Stimulated activated memory B cell treated with anti-CD40 and anti-IgM and Interleukin-4, amounts not matched to agents 10 μg/mL and 1 μg/mL and 100 μg/mL, for 72 hours (primary cell): ENCODE measurements at regions not wholly inside any gene's neighbourhood (a gene's known extent, or its start where the extent isn't known, plus 50 kb on each side); places are given as distances from the start of the nearest gene placed in this dataset.

Experiments
- ATAC-seq: fragments of 150-1000 bp; cut with Tn5 transposase; 2 replicates; pipeline ENCODE4 v1.10.0; 2021
- H3K27ac Mint-ChIP-seq: one replicate; pipeline ENCODE4 v1.8.0; 2022; ENCODE audit warnings: mild to moderate bottlenecking, mixed read lengths
- H3K27me3 Mint-ChIP-seq: one replicate; pipeline ENCODE4 v1.8.0; 2022; ENCODE audit warnings: mixed read lengths
- H3K36me3 Mint-ChIP-seq: one replicate; pipeline ENCODE4 v1.8.0; 2022; ENCODE audit warnings: mixed read lengths
- H3K4me1 Mint-ChIP-seq: one replicate; pipeline ENCODE4 v1.8.0; 2022; ENCODE audit warnings: mixed read lengths
- H3K4me3 Mint-ChIP-seq: one replicate; pipeline ENCODE4 v1.8.0; 2022; ENCODE audit warnings: mild to moderate bottlenecking, moderate library complexity, mixed read lengths
- H3K9me3 Mint-ChIP-seq: one replicate; pipeline ENCODE4 v1.8.0; 2022; ENCODE audit warnings: mixed read lengths

GRCh38 chr18:40987581-40987980, 967.5 kb upstream of the PIK3C3 start:
- Mint-ChIP-seq H3K27me3 (no peaks in the 10 kb centered on the region), H3K36me3 (no peaks in the 10 kb centered on the region), H3K4me1 (no peaks in the 10 kb centered on the region), H3K27ac (no peak overlapping the region), H3K9me3 (peaks cover 8% of the 10 kb centered on the region), H3K4me3 (no peak overlapping the region)
- ATAC-seq, result no peak

DNA sequence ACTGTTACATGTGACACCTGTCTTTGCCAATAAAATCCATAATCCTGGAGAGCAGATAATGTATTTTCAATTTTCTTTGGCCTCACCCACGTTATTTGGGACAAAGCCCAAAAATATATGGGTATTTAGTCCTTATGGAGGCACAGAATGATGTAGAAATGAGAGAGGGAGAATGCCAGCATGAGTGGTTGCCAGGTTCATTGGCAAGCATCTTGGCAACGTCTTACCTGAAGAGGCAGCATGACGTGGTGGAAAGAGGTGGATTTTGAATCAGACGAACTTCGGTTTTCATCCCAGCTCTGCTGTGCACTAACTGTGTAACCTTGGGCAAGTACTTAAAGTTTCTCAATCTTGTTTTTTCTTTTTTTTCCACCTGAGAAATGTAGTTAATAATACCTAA, 969.6 kb upstream of the PIK3C3 start:
- Mint-ChIP-seq H3K9me3 (peaks cover 6% of the 10 kb centered on the region), H3K4me3 (no peak overlapping the region), H3K27me3 (no peaks in the 10 kb centered on the region), H3K4me1 (no peaks in the 10 kb centered on the region), H3K27ac (no peak overlapping the region), H3K36me3 (no peaks in the 10 kb centered on the region)
- ATAC-seq, result no peak

GRCh38 chr18:40984856-40985255, 970.2 kb upstream of the PIK3C3 start:
- no peak for ATAC-seq
- Mint-ChIP-seq H3K27me3 (no peaks in the 10 kb centered on the region), H3K4me3 (no peak overlapping the region), H3K36me3 (no peaks in the 10 kb centered on the region), H3K4me1 (no peaks in the 10 kb centered on the region), H3K9me3 (peaks cover 3% of the 10 kb centered on the region), H3K27ac (no peak overlapping the region)

DNA sequence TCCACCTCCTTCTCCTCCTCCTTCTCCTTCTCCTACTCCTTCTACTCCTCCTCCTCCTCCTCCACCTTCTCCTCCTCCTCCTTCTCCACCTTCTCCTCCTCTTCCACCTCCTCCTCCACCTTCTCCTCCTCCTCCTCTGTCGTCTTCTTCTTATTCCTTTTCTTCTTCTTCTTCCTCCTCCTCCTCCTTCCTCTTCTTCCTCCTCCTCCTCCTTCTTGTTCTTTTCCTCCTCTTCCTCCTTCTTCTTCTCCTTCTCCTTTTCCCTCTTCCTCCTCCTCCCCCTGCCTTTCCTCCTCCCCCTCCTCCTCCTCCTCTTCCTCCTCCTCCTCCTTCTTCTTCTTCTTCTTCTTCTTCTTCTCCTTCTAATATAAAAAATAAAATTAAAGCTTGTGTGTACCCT, 971.2 kb upstream of the PIK3C3 start:
- peaks cover 3% of the 10 kb centered on the region for H3K9me3 Mint-ChIP-seq
- ATAC-seq, result no peak

DNA sequence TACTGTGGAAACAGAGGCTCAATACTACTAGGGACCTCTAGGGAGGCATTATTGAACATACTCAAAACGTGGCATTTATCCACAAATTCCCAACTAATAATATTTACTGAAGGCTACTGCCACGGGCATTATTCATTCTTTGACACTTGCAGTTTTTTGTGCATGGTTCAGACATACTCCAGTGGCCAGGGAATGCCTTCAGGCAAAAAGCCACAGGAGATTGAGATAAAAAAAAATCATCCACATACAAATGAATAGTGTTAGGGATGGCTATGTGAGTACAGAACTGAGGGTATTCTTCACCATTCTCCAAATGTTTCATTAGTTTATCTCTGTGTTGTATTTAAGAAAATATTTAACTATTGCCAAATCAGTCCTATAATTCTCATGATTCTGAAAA, 974.9 kb upstream of the PIK3C3 start:
- no peak for ATAC-seq
- Mint-ChIP-seq H3K9me3 (no peaks in the 10 kb centered on the region), H3K36me3 (no peaks in the 10 kb centered on the region), H3K4me1 (no peaks in the 10 kb centered on the region), H3K27ac (no peak overlapping the region), H3K27me3 (no peaks in the 10 kb centered on the region), H3K4me3 (no peak overlapping the region)

More for the DNA sequence above, 971.2 kb upstream of the PIK3C3 start:
- no peaks in the 10 kb centered on the region for H3K4me1 Mint-ChIP-seq
- no peaks in the 10 kb centered on the region for H3K27me3 Mint-ChIP-seq
- H3K36me3 Mint-ChIP-seq, result no peaks in the 10 kb centered on the region
- no peak overlapping the region for H3K4me3 Mint-ChIP-seq
- H3K27ac Mint-ChIP-seq, result no peak overlapping the region

DNA sequence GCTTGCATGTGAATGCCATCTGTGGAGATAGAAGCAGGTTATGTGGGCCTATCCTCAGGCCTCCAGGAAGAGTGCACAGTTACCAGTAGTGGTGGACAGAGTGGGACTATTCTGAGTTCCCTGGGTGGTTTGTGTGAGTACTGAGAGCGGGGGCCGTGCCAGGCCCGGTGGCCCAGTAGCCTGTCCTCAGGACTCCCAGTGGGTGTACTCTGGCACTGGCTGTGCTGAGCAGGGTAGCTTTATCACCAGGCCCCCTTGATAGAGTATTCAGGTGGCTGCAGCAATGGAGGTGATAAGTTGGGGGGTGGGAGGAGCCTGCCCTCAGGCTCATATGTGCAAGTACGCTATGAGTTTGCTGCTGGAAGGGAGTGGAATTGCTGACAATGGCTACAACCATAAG, 979.0 kb upstream of the PIK3C3 start:
- no peak for ATAC-seq
- Mint-ChIP-seq H3K4me3 (no peak overlapping the region), H3K4me1 (no peaks in the 10 kb centered on the region), H3K27me3 (no peaks in the 10 kb centered on the region), H3K27ac (no peak overlapping the region), H3K36me3 (no peaks in the 10 kb centered on the region), H3K9me3 (peaks cover 3% of the 10 kb centered on the region)

DNA sequence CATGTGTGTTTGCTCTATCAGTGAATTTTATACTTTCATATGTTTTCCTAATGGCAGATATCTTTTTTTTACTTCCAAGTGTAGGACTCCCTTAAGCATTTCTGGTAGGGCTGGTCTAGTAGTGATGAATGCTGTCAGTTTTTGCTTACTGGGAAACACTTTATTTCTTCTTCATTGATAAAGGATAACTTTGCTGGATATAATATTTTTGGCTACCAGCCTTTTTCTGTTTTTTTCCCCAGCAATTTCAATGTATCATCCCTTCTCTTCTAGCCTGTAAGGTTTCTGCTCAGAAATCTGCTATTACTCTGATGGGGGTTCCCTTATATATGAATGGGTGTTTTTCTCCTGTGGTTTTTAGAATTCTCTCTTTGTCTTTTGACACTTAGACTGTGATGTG, 980.6 kb upstream of the PIK3C3 start:
- Mint-ChIP-seq H3K9me3 (peaks cover 5% of the 10 kb centered on the region), H3K4me3 (no peak overlapping the region), H3K27me3 (no peaks in the 10 kb centered on the region), H3K4me1 (no peaks in the 10 kb centered on the region), H3K36me3 (no peaks in the 10 kb centered on the region), H3K27ac (no peak overlapping the region)
- no peak for ATAC-seq

DNA sequence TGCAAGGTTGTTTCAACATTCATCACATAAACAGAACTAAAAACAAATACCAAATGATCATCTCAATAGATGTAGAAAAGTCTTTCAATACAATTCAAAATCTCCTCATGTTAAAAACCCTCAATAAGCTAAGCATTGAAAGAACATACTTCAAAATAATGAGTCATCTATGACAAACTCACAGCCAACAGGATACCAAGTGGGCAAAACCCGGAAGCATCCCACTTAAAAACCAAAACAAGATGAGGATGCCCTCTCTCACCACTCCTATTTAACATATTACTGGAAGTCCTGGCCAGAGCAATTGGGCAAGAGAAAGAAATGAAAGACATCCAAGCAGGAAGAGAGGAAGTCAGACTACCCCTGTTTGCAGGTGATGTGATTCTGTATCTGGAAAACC, 992.2 kb upstream of the PIK3C3 start:
- no peak for ATAC-seq
- no peak overlapping the region for H3K27ac Mint-ChIP-seq
- H3K36me3 Mint-ChIP-seq, result no peaks in the 10 kb centered on the region
- no peak overlapping the region for H3K4me3 Mint-ChIP-seq
- peaks cover 3% of the 10 kb centered on the region for H3K9me3 Mint-ChIP-seq
- H3K27me3 Mint-ChIP-seq, result no peaks in the 10 kb centered on the region
- H3K4me1 Mint-ChIP-seq, result no peaks in the 10 kb centered on the region

GRCh38 chr18:40957533-40958070, 997.4 kb upstream of the PIK3C3 start:
- Mint-ChIP-seq H3K36me3 (no peaks in the 10 kb centered on the region), H3K27ac (no peak overlapping the region), H3K9me3 (peaks cover 3% of the 10 kb centered on the region), H3K4me3 (no peak overlapping the region), H3K4me1 (no peaks in the 10 kb centered on the region), H3K27me3 (no peaks in the 10 kb centered on the region)
- ATAC-seq, result no peak

DNA sequence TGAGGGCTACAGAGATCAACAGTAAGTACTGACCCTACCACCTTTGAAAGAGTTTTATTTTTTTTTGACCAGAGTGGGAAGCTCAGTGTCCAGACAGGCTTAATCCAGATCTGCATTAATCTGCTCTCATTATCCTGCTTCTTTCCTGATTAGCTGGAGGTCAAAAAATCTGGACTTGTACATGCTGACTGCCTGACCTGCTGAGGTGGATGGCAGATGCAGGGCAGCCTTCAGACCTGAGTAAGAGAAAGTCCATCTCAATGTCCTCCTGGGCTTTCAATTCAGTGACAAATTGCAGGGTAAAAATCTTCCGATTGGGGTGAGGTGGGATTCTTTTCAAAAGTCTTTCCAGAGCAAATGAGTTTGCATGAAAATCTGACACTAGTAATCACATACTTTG, 998.8 kb upstream of the PIK3C3 start:
- no peak for ATAC-seq
- H3K36me3 Mint-ChIP-seq, result no peaks in the 10 kb centered on the region
- no peak overlapping the region for H3K4me3 Mint-ChIP-seq
- H3K9me3 Mint-ChIP-seq, result peaks cover 3% of the 10 kb centered on the region
- no peak overlapping the region for H3K27ac Mint-ChIP-seq
- H3K4me1 Mint-ChIP-seq, result no peaks in the 10 kb centered on the region
- no peaks in the 10 kb centered on the region for H3K27me3 Mint-ChIP-seq

GRCh38 chr18:40955351-40955750, 999.7 kb upstream of the PIK3C3 start:
- Mint-ChIP-seq H3K27ac (no peak overlapping the region), H3K27me3 (no peaks in the 10 kb centered on the region), H3K36me3 (no peaks in the 10 kb centered on the region), H3K4me1 (no peaks in the 10 kb centered on the region), H3K9me3 (peaks cover 3% of the 10 kb centered on the region), H3K4me3 (no peak overlapping the region)
- ATAC-seq, result no peak

DNA sequence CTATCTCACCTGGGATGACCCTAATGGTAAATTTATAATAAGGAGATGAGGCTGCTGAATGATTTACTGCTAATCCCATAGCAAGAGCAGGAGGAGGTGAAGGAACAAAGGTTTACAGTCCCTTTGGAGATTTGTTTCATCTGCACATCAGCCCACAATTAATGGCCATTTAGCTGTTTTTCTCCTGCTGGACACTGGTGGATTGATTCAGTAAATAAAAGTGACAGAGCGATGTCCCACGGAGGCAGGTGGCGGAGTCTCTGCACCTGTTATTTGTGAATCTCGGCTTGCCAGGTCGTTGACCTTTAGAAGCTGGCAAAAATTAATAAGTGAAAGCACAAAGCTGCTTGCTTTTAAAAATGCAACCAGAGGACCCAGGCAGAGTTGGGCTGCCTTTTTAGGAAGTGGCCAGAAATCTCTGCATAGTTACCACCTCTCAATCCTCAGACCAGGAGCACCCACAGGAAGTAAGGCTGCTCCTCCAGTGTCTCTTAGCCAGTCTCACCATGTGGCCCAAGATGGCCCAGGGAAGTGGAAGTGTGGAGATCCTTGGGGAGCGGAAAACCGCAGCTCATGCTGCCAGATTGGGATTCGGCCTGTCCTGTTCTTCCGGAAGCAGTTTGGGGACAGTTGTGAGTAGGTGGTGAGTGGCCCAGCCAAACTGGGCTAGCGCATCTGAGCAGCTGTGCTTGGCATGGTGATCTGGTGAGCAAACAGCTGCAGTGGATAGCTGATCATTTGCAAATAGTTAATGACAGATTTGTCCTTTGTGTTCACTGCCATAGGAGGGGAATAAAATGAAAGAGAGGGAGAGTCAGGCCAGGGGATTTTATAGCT, 1005.7 kb upstream of the PIK3C3 start:
- Mint-ChIP-seq H3K27me3 (no peaks in the 10 kb centered on the region), H3K9me3 (peaks cover 10% of the 10 kb centered on the region), H3K4me1 (no peaks in the 10 kb centered on the region), H3K36me3 (no peaks in the 10 kb centered on the region), H3K4me3 (no peak overlapping the region), H3K27ac (no peak overlapping the region)
- ATAC-seq, result no peak

DNA sequence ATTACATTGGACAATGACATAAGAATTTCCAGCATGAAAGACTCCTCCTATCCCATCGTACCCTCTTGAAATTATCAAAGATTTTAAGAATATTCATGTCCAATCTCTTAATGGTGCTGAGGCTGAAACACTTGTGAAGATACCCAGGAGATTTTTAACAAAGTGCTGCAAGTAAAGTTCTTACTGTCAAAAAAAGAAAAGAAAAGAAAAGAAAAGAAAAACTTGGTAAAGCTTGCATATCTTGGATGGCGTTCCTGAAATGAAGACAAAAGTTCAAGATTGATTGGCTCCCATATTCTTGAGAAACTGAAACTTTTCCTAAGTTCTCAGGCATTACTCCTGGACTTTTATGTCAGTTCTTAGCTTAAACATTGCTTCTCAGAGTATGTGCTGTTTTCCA, 1010.5 kb upstream of the PIK3C3 start:
- Mint-ChIP-seq H3K4me3 (no peak overlapping the region), H3K4me1 (no peaks in the 10 kb centered on the region), H3K9me3 (peaks cover 10% of the 10 kb centered on the region), H3K27me3 (no peaks in the 10 kb centered on the region), H3K36me3 (no peaks in the 10 kb centered on the region), H3K27ac (no peak overlapping the region)
- ATAC-seq, result no peak

DNA sequence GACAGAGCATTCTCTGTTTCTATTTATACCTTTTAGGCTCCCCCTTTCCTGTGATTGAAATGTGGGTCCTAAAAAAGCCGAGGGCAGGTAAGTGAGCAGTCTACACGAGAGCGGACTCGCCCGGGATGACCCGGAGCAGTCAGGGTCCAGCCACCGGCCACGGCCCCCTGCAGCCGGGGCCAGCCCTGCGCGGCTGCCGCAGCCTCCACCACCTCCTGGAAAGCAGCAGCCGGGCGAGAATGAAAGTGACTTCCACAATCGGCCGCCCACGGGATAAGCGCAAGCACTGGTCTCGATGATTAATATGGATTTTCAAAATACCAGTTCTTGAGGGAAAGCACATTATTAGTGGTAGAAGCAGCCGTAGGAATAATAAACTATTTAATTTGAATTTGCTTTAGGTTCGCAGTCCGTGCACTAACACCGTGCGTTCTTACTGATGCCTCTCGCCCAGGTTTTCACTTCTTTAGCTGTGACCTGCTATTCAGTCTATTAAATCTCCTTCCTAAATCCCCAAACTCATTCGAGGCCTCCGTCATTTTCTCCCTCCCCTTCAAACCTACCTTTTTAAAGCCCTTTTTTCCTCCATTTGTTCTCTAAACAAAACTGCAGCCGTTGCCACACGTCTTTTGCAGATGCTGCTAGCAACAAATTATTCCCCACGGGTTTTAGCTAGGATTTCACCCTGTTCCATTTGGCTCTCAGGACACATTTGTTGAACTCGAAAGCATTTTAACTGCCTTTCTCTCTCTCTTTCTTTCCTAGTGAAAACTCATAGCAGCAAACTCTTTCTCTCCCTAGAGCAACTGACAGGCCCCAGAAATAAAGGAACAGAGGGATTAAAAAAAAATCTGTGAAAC, 1015.1 kb upstream of the PIK3C3 start:
- ATAC-seq, result no peak
- Mint-ChIP-seq H3K27ac (no peak overlapping the region), H3K4me1 (no peaks in the 10 kb centered on the region), H3K9me3 (peaks cover 7% of the 10 kb centered on the region), H3K36me3 (no peaks in the 10 kb centered on the region), H3K4me3 (no peak overlapping the region), H3K27me3 (no peaks in the 10 kb centered on the region)

DNA sequence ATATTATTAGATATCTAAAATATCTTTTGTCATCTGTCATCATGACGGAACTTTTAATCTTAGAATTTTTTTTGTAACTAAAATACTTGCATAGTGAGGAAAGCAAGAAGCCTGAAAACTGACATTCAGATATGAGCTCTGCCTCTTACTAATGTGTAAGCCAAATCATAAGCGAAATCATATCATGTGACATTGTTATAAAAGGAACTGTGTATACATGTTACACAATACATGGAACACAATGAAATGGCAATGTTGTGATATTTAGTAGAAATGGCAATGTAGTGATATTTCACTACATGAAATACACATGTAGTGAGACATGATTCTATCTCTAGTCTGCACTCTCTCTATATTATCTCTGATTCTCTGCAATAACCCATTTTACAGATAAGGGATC, 1016.4 kb upstream of the PIK3C3 start:
- H3K9me3 Mint-ChIP-seq, result peaks cover 7% of the 10 kb centered on the region
- ATAC-seq, result no peak
- H3K36me3 Mint-ChIP-seq, result no peaks in the 10 kb centered on the region
- no peaks in the 10 kb centered on the region for H3K27me3 Mint-ChIP-seq
- no peaks in the 10 kb centered on the region for H3K4me1 Mint-ChIP-seq
- no peak overlapping the region for H3K4me3 Mint-ChIP-seq
- no peak overlapping the region for H3K27ac Mint-ChIP-seq

GRCh38 chr18:40937386-40937785, 1017.6 kb upstream of the PIK3C3 start:
- Mint-ChIP-seq H3K4me3 (no peak overlapping the region), H3K27ac (no peak overlapping the region), H3K27me3 (no peaks in the 10 kb centered on the region), H3K36me3 (no peaks in the 10 kb centered on the region), H3K4me1 (no peaks in the 10 kb centered on the region), H3K9me3 (peaks cover 7% of the 10 kb centered on the region)
- ATAC-seq, result no peak
